ENCODE measurements at regions not wholly inside any gene's neighbourhood (a gene's known extent, or its start where the extent isn't known, plus 50 kb on each side); places are given as distances from the start of the nearest gene placed in this dataset.

DNA sequence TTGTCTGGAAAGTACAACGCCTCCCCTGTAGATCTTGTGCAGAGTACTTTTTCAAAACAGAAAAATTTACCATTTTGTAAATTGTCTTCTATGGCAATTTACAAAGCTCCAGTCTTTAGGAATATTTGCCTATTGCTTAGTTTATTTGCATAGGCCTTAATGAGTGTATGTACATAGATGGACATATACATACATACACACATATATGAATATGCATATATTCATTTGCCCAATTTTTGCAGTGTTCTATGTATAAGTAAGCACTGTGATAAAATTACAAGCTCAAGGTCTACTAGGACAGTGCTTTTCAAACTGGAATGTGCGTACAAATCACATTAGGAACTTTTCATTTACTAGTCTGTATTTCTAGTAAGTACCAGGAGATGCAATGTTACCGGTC, 301.3 kb upstream of the SMARCA2 start:
- DNase-seq, result no peak

GRCh38 chr9:1717882-1718281, 297.3 kb upstream of the SMARCA2 start:
- no peak for DNase-seq

DNA sequence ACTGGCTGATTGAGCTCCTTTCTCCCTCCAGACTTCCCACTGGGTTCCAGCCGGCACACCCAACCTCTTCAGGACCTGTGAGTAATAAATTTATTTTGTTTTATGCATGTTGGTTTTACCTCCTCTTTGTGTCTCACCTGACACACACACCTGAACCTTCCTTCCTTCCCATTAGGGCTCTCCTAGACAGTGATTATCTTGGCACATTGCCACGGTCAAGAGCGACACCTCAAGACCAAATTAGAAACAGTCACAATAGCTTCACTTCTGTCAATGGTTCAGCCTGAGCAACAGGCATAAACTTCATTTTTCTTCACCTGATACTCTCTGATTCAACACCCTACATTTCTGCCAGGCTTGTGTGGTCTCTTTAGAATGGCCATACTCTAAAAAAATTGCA, 296.3 kb upstream of the SMARCA2 start:
- no peak for DNase-seq

- no peak for DNase-seq
Measured at GRCh38 chr9:1721196-1721595, 294.0 kb upstream of the SMARCA2 start.

GRCh38 chr9:1722404-1722803, 292.7 kb upstream of the SMARCA2 start:
- no peak for DNase-seq

GRCh38 chr9:1723522-1724015, 291.6 kb upstream of the SMARCA2 start:
- no peak for DNase-seq

GRCh38 chr9:1726993-1727759, 288.0 kb upstream of the SMARCA2 start:
- peak; percentile 72 for DNase-seq

GRCh38 chr9:1729631-1730030, 285.5 kb upstream of the SMARCA2 start:
- no peak for DNase-seq

DNA sequence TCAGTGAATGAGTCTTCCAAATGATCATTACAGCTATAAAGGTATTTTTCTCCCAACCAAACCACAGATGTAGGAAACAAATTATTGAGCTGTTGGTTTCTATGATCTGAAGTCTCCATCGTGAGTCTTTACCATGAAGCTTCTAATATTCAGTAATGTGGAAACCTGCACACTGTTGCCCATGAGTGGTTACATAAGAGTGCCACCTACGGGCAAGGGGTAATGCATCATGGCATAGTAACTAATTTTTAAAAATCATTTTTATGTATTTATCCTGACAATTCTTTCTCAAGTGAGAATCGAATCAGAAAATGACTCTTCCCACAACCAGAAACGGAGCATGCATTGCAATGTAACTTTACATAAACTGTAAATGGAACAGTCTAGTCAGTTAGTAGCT, 282.5 kb upstream of the SMARCA2 start:
- DNase-seq, result no peak

- DNase-seq, result no peak
Measured at GRCh38 chr9:1738511-1739100, 276.5 kb upstream of the SMARCA2 start.

GRCh38 chr9:1743121-1743960, 271.8 kb upstream of the SMARCA2 start:
- DNase-seq, result no peak

DNA sequence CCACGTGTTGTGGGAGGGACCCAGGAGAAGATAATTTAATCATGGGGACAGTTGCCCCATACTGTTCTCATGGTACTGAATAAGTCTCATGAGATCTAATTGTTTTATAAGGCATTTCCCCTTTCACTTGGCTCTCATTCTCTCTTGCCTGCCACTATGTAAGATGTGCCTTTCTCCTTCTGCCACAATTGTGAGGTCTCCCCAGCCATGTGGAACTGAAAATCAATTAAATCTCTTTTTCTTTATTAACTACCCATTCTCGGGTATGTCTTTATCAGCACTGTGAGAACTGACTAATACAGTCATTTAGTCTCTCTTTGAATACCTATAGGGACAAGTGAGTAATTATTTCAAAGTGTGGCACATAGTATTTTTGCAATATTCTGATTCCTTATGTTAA, 269.2 kb upstream of the SMARCA2 start:
- no peak for DNase-seq

DNA sequence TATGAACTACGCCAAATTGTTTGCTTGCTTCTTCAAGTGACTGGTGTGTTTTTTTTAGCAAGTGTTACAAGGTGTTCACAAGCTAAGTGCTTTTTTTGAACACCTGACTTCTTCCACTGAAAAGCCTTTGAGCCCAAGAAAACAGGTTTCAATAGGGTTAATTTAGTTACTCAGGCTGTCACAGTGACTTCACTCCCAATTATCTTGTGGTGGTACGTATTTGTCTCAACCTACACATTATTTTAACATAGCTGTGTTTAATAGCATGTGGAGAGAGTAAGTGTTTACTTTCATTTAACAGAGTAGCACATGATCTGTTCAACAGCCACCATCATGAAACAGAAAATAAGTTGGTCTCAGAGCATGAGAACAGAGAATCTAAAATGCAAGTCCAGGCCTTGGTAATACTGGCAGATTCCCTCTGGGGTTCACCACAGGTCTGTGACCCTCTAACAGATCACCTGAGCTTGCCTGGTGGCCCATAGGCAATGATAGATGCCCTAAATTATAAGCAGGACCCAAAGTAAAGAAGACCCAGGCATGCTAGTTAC, 267.7 kb upstream of the SMARCA2 start:
- no peak for DNase-seq

DNA sequence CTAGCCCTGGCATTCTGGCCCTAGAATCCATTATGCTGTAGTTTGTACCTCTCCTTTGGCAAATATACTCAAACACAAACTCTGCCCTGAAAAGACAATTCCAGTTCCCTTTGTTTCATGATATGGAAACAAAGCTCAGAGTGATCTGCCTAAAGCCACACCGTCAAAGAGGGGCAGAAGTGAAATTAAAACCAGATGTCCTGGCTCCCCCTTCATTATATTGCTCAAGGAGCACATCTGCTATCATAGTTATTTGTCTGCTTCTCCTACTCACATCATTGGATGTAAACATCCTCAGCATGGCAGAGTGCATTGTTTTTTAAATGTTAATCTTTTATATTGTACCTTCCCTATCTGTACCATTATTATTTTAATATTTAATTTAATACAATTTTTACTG, 266.7 kb upstream of the SMARCA2 start:
- DNase-seq, result no peak

DNA sequence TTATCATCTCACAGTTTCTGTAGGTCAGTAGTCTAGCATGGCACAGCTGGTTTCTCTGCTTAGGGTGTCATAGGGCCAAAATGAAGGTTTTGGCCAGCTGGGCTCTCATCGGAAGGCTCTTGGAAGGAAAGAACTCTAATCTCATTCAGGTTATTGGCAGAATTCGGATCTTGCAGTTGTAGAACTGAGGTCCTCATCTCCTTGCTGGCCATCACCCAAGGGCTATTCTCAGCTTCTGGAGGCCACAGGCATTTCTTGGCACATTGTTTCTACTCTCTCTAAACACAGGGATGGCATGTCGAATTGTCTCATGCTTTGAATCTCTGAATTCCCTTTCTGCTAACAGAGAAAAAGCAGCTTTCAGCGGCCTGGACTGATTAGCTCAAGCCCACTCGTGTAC, 258.0 kb upstream of the SMARCA2 start:
- no peak for DNase-seq

GRCh38 chr9:1759009-1759408, 256.1 kb upstream of the SMARCA2 start:
- no peak for DNase-seq

- DNase-seq, result no peak
Measured at GRCh38 chr9:1759771-1760300, 255.3 kb upstream of the SMARCA2 start.

DNA sequence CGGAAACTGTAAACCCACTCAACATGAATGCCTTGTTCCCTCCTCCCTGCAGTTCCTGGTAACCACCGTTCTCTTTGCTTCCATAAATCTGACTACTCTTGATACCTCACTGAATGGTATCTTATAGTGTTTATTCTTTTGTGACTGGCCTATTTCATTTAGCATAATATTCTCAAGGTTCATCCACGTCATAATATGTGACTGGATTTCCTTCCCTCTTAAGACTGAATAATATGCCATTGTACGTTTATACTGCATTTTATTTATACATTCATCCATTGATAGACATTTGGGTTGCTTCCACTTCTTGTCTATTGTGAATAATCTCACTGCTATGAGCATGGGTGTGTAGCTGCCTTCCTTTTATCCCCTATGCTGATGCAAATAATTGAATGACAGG, 253.3 kb upstream of the SMARCA2 start:
- DNase-seq, result no peak

- DNase-seq, result no peak
Measured at GRCh38 chr9:1766042-1766441, 249.1 kb upstream of the SMARCA2 start.

- no peak for DNase-seq
Measured at GRCh38 chr9:1768561-1768960, 246.6 kb upstream of the SMARCA2 start.

- no peak for DNase-seq
Measured at GRCh38 chr9:1771094-1771789, 243.9 kb upstream of the SMARCA2 start.

GRCh38 chr9:1775230-1775629, 239.9 kb upstream of the SMARCA2 start:
- no peak for DNase-seq

DNA sequence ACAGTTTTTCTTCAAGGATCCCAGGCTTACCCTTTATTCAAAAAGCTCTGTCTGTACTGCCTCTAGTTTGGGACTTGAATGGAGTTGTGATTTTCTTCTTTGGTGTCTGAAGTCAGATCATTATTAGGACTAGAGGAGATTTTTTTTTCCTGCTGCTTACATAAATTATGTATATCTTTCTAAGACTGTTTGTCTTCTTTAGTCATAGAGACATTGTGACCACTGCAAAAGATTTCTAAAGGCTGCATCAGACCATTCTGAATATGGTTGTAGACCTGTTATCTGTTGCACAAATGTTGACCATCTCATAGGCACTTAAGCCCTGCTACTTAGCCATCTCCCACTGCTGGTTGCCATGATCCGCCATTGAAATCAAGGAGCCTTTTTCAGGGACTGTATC, 238.5 kb upstream of the SMARCA2 start:
- DNase-seq, result no peak

Measured in MV-4-11 (cell line).